ENCODE measurements at regions not wholly inside any gene's neighbourhood (a gene's known extent, or its start where the extent isn't known, plus 50 kb on each side); places are given as distances from the start of the nearest gene placed in this dataset.

- TF ChIP-seq POLR2AphosphoS5 (IDR thresholded peaks at IDR 0.05; ENCODE audit: insufficient read depth, low read depth, low read length): no peak
- no peak for TF ChIP-seq CTCF (IDR thresholded peaks at IDR 0.05; ENCODE audit: extremely low read depth in 1 of 2, insufficient read depth in 1 of 2, low read depth in 1 of 2, low read length in 2 of 2)
- no peak for TF ChIP-seq POLR2A (IDR thresholded peaks at IDR 0.05; ENCODE audit: low read depth, low read length)
- no peak for TF ChIP-seq EZH2 (IDR thresholded peaks at IDR 0.05; ENCODE audit: borderline replicate concordance, low read depth, low read length, severe bottlenecking)
These were observed 289.7 kb downstream of the LPIN1 start for GRCh38 chr2:12035956-12036639.

Data from endothelial cell of umbilical vein (primary cell).